GM19023 (cell line): ENCODE measurements at regions not wholly inside any gene's neighbourhood (a gene's known extent, or its start where the extent isn't known, plus 50 kb on each side); places are given as distances from the start of the nearest gene placed in this dataset.
"Not testable (repeated sequence)": the region's sequence is repeated elsewhere in the genome, so short reads cannot be mapped to it uniquely, and the experiment has no call there.

Source experiments
- ATAC-seq: cut with Tn5 transposase; IDR thresholded peaks from one replicate; pipeline ENCODE4 v1.9.1; 2021; ENCODE audit warnings: mild to moderate bottlenecking, moderate library complexity; ENCODE audit not compliant: unreplicated experiment

DNA sequence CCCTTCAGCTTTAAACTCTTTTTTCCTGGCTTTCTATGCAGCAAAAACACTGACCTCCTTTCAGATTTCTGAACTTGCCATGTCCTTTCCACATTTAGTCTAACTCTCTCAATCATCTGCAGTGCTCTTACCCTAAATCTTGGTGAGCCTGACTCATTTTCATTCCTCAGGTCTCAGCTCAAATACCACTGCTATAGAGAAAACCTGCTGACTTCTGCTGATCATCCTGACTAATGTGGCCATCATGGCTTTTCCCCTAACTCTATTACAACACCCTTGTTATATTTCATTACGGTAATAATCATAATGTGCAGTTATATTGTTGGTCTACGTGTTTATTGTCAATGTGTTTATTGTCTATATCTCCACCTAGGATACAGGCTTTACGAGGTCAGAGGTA, 207.3 kb upstream of the OR4E1 start:
- ATAC-seq: no peak

- no peak for ATAC-seq
Measured at GRCh38 chr14:21875791-21876190, 202.2 kb upstream of the OR4E1 start.

- ATAC-seq: no peak
Measured at GRCh38 chr14:21874946-21875345, 201.3 kb upstream of the OR4E1 start.

- ATAC-seq: no peak
Measured at GRCh38 chr14:21874167-21874566, 200.5 kb upstream of the OR4E1 start.

DNA sequence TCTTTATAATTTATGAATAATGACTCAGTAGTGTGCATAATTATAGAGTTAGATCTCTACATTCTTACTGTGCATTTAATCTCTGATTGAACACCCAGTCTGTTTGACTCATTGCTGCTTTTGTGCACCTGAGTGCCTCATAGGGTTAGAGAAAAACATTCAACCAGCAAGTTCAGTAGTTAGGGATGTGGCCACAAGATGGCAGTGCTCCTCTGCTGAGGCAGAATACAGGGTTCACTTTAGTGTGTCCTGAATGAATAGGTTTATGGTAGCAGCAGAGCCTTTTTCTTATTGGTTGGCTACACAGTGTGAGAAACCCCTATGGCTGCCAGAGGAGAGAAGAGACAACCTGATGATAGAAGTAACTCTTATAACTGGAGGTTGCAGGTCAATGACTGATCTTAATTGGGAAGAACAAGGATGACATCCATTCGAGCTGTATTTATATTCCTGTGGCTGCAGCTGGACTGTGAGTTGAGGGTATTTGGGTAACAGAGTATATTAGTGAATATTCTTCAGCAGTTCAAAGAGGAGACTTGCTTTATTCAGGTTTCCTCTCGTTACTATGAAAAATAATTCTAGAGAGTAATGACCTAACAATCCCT, 194.9 kb upstream of the OR4E1 start:
- no peak for ATAC-seq

GRCh38 chr14:21867541-21867940, 193.9 kb upstream of the OR4E1 start:
- ATAC-seq: no peak

DNA sequence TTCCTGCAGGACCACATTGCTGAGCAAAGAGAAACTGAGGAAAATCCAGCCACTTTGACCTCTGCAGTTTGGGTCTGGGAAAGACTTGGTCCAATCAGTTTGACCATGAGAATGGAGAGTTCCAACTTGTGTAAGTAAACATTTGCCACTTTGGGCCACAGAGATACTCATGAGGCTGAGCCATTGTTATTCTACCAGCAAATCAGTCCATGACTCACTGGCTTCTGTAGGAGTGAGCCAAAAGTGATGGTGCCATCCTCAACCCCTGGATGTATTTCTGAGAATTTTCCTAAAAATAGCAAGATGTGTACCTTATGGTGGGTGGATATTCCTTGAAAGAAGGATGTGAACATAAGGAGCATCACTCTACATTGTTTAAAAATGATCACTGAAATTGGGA, 192.9 kb upstream of the OR4E1 start:
- ATAC-seq: no peak

DNA sequence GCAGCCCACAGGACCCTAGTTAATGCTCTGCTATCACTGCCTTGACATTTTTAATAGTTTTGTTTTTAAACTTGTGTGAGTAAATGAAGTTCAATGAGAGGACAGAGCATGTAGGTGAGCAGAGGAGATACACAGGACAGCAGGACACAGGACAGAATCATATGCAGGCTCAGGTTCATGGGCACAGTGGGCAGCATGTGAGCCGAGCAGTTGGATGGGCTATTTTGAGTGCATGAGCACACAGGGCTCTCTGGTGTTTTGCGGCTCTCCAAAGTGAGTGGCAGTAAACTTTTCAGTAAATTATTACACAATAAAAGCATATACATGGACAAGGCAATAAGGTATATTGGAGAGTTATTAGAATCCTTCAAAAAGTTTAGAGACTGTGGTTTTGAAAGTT, 189.7 kb upstream of the OR4E1 start:
- ATAC-seq: no peak

DNA sequence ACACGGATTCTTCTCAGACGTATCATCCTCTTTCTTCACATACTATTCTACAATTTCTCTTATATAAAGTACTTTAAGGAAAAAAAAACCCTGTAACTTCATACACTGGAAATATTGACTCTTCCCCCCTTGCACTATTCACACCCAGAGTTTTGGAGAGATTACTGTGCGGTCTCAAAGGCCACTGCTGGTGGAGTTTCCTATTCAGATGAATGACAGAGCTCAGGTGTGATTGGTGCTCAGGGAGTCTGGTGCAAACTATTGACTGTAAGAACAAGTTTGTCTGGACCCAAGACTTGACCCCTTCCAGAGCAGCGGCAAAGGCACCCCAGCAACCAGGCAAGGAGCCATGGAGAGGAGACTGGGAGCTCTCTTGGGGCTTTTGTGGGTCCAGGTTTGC, 187.5 kb upstream of the OR4E1 start:
- ATAC-seq: no peak

- ATAC-seq: no peak
Measured at GRCh38 chr14:21860172-21860571, 186.6 kb upstream of the OR4E1 start.

DNA sequence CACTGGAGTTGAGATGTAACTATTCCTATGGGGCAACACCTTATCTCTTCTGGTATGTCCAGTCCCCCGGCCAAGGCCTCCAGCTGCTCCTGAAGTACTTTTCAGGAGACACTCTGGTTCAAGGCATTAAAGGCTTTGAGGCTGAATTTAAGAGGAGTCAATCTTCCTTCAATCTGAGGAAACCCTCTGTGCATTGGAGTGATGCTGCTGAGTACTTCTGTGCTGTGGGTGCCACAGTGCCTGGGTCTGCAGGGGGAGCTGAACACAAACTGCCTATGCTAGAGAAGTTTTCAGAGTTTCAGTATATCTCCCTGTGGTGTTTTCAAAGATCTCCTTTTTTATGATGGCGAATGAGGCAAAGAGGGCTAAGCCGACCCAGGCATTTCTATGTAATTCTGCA, 179.2 kb upstream of the OR4E1 start:
- ATAC-seq: no peak

GRCh38 chr14:21852061-21852664, 178.5 kb upstream of the OR4E1 start:
- no peak for ATAC-seq

- not testable (repeated sequence) for ATAC-seq
Measured at GRCh38 chr14:21846902-21847301, 173.3 kb upstream of the OR4E1 start.

DNA sequence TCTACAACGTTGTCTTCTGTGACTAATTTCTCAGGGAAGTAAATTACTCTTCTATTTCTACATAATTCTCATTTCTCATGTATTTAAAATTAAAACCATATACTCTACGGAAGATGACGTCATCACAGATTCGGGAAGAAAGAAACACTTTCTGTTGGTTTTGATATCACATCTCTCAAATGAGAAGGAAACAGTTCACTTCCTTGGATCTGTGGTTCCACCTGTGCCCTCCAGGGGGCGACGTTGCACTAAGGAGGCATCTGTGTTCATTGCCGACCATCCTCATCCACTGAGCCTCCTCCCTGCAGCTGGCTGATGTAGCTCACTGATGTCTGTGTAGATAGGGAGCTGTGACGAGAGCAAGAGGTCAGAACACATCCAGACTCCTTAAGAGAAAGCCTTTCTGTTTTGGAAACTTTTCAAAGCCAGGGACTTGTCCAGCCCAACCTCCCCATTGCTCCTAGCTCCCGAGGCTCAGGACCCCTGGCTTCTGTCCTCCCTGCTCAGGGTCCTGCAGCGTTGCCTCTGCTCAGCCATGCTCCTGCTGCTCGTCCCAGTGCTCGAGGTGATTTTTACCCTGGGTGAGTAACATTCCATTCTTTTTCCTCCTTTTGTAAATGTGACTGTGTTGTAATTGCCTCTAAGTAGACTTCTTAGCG, 172.7 kb upstream of the OR4E1 start:
- ATAC-seq: no peak

DNA sequence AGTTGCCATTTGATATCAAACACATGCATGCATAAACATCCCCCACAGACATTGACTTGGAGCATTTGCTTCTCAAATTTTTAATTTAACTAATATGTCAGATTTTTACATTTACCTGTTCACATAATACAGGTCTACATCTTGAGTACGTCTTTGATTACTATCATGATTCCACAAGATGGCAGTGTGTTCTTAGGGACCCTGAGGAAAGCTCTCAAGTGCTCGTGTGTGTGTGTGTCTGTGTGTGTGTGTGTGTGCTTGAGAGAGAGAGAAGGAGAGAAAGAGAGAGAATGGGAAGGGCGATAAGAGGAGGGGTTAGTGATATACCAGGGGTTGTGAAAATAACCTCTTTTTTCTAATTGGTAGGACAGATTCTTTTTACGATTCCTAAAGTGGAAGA, 167.1 kb upstream of the OR4E1 start:
- no peak for ATAC-seq

DNA sequence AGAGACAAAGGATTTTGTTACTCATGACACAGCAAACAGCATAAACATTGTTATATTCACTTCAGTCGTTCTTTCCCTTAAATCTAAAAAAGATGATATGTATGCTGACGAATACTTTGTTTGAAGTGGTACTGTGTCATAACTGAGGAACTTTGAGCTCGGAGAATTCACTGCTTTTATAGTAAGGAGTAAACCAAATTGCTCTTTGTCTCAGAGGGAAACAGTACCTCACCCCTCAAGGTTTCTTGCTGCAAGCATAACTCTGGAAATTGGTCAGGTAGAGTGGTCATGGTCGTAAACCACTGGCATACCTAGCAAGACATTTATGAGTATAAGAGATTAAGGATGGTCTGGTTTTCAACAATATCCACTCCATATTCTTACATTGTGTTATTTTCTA, 160.2 kb upstream of the OR4E1 start:
- no peak for ATAC-seq

DNA sequence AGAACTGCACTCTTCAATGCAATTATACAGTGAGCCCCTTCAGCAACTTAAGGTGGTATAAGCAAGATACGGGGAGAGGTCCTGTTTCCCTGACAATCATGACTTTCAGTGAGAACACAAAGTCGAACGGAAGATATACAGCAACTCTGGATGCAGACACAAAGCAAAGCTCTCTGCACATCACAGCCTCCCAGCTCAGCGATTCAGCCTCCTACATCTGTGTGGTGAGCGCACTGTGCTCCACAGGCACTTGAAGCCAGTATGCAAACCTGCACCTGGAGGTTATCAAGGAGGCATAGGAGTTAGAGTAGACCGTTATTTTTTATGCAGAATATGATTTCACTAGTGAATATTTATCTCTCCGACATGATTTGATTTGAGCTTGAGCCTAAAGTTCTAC, 152.2 kb upstream of the OR4E1 start:
- no peak for ATAC-seq

GRCh38 chr14:21825149-21825743, 151.6 kb upstream of the OR4E1 start:
- no peak for ATAC-seq

- ATAC-seq: no peak
Measured at GRCh38 chr14:21822109-21822508, 148.5 kb upstream of the OR4E1 start.

GRCh38 chr14:21820631-21821030, 147.0 kb upstream of the OR4E1 start:
- no peak for ATAC-seq

DNA sequence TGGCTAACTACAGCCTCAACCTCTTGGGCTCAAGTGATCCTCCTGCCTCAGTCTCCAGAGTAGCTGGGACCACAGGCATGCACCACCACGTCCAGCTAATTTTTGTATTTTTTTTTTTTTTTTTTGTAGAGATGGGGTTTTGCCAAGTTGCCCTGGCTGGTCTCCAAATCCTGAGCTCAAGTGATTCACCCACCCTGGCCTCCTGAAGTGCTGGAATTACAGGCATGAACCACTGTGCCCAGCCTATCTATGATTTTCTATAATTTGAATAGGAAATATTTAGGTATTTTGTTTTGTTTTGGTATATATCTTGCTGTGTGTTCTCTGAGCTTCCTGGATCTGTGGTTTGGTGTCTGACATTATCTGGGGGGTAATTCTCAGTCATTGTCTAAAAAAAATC, 146.3 kb upstream of the OR4E1 start:
- ATAC-seq: not testable (repeated sequence)

DNA sequence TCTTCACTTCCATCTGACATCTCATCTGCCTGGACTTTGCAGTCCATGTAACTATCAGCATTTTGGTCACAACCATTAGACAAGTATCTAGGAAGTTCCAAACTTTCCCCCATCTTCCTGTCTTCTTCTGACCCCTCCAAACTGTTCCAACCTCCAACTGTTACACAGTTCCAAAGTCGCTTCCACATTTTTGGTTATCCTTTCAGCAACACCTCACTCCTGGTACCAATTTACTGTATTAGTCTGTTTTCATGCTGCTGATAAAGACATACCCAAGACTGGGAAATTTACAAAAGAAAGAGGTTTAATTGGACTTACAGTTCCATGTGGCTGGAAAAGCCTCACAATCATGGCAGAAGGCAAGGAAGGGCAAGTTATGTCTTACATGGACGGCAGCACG, 143.4 kb upstream of the OR4E1 start:
- ATAC-seq: not testable (repeated sequence)
